HCT116 (cell line): ENCODE measurements at regions not wholly inside any gene's neighbourhood (a gene's known extent, or its start where the extent isn't known, plus 50 kb on each side); places are given as distances from the start of the nearest gene placed in this dataset.

ENCODE experiments used
- ATAC-seq: fragments of 200-7000 bp; cut with Tn5 transposase; 2 replicates; pipeline ENCODE4 v1.9.1; 2020; ENCODE audit warnings: mild to moderate bottlenecking, moderate library complexity
- BruUV-seq: library from RNA; stranded (reverse); fragments of 400-500 nt; replicated peaks from 2 replicates; lab custom pipeline; 2021; lab: Mats Ljungman, UMichigan
- CTCF ChIA-PET: fragments of 300-600 bp; sonication (Branson Sonifier 250); formaldehyde crosslinking; loops from one replicate; lab custom pipeline; 2021; ENCODE audit warnings: antibody characterized with exemption; lab: Charles Lee
- POLR2A ChIA-PET: fragments of 300-600, 350-600 bp; sonication (Branson Sonifier 250); formaldehyde crosslinking; loops from one replicate; lab custom pipeline; 2021; ENCODE audit warnings: antibody characterized with exemption; lab: Charles Lee
- RAD21 ChIA-PET, 2 experiments: fragments of 300-600 bp; sonication (Branson Sonifier 250); formaldehyde crosslinking; loops; one replicate each; lab custom pipeline; 2023; ENCODE audit warnings: low total read pairs in 2 of 2; ENCODE audit not compliant: uncharacterized antibody in 2 of 2, unreplicated experiment in 2 of 2, low non-redundant PET in 1 of 2; lab: Charles Lee
- DNase-seq: peaks from one replicate; pipeline ENCODE4 v3.0.0-alpha.2; 2010; ENCODE audit warnings: low read depth, low spot score
- H2AFZ ChIP-seq: fragments of 200-600 bp; shearing (Covaris generic), sonication (generic); 2 replicates; pipeline ENCODE4 v1.6.1; 2017; ENCODE audit warnings: low read depth, mixed run types, mixed read lengths, antibody characterized with exemption, low read length; ENCODE audit not compliant: poor library complexity, severe bottlenecking
- H3K27ac ChIP-seq: 2 replicates; pipeline ENCODE4 v1.5.1; 2012; ENCODE audit warnings: low read depth, low read length
- H3K27me3 ChIP-seq: fragments of 200-600 bp; sonication (generic); 2 replicates; pipeline ENCODE4 v1.6.1; 2016; ENCODE audit warnings: mixed run types, low read length, mixed read lengths; ENCODE audit not compliant: insufficient read depth
- H3K36me3 ChIP-seq, 2 experiments: fragments of 200-500 bp in 1 of 2; fragments of 200-600 bp in 1 of 2; sonication (Bioruptor generic) in 1 of 2; sonication (generic) in 1 of 2; 2 replicates each; pipeline versions ENCODE4 v1.5.1 to v1.6.1; 2014 to 2016; ENCODE audit warnings: low read length in 2 of 2, inconsistent platforms in 1 of 2, mixed read lengths in 1 of 2, mixed run types in 1 of 2; ENCODE audit not compliant: insufficient read depth in 2 of 2, control insufficient read depth in 1 of 2
- H3K4me1 ChIP-seq, 2 experiments: fragments of 200-600 bp in 1 of 2; sonication (generic) in 1 of 2; 2 replicates each; pipeline versions ENCODE4 v1.5.1 to v1.6.1; 2012 to 2017; ENCODE audit warnings: low read length in 2 of 2, inconsistent platforms in 1 of 2, mild to moderate bottlenecking in 1 of 2, mixed read lengths in 1 of 2, mixed run types in 1 of 2, moderate library complexity in 1 of 2; ENCODE audit not compliant: insufficient read depth in 2 of 2, control insufficient read depth in 1 of 2
- H3K4me2 ChIP-seq: fragments of 200-600 bp; sonication (generic); 2 replicates; pipeline ENCODE4 v1.6.1; 2017; ENCODE audit warnings: mixed run types, low read length, mixed read lengths
- H3K4me3 ChIP-seq, 2 experiments: fragments of 200-600 bp in 1 of 2; sonication (generic) in 1 of 2; replicated peaks in 1 of 2; 2 replicates each; pipeline ENCODE4 v1.5.1; 2011 to 2016; ENCODE audit warnings: low read length in 2 of 2, control low read depth in 1 of 2, low read depth in 1 of 2, mild to moderate bottlenecking in 1 of 2, mixed read lengths in 1 of 2, mixed run types in 1 of 2
- H3K79me2 ChIP-seq: fragments of 200-600 bp; sonication (generic); 2 replicates; pipeline ENCODE4 v1.6.1; 2017; ENCODE audit warnings: mild to moderate bottlenecking, mixed run types, low read length, moderate library complexity, mixed read lengths; ENCODE audit not compliant: insufficient read depth
- H3K9ac ChIP-seq: fragments of 200-600 bp; sonication (generic); 2 replicates; pipeline ENCODE4 v1.6.1; 2016; ENCODE audit warnings: low read length, mixed read lengths
- H3K9me2 ChIP-seq: fragments of 200-600 bp; sonication (generic), shearing (Covaris generic); 2 replicates; pipeline ENCODE4 v1.6.1; 2017; ENCODE audit warnings: mixed run types, mild to moderate bottlenecking, moderate library complexity; ENCODE audit not compliant: insufficient read depth
- H3K9me3 ChIP-seq, 2 experiments: fragments of 200-500 bp in 1 of 2; fragments of 200-600 bp in 1 of 2; sonication (Bioruptor generic) in 1 of 2; sonication (generic) in 1 of 2; 2 replicates each; pipeline ENCODE4 v1.6.1; 2014 to 2017; ENCODE audit warnings: low read length in 2 of 2, mixed read lengths in 2 of 2, inconsistent platforms in 1 of 2, low read depth in 1 of 2, mild to moderate bottlenecking in 1 of 2, mixed run types in 1 of 2, moderate library complexity in 1 of 2; ENCODE audit not compliant: control insufficient read depth in 1 of 2, insufficient read depth in 1 of 2
- H4K20me1 ChIP-seq: fragments of 200-600 bp; sonication (generic), shearing (Covaris generic); 2 replicates; pipeline ENCODE4 v1.6.1; 2017; ENCODE audit warnings: mixed run types, mild to moderate bottlenecking, moderate library complexity; ENCODE audit not compliant: insufficient read depth
- EZH2 ChIP-seq: fragments of 200-600 bp; sonication (generic); IDR thresholded peaks from 2 replicates; pipeline ENCODE4 v1.6.1; 2017; ENCODE audit warnings: antibody characterized with exemption, mixed run types
- ZNF274 ChIP-seq: fragments of 200-500 bp; sonication (Bioruptor generic); IDR thresholded peaks from 2 replicates; pipeline ENCODE4 v1.6.1; 2014; ENCODE audit warnings: mild to moderate bottlenecking, low read depth, low read length, inconsistent platforms
- intact Hi-C: fragments of 100-400 bp; cut with micrococcal nuclease; formaldehyde crosslinking; loops from 2 replicates; pipeline ENCODE4 v1.10.0; 2022

- CTCF ChIA-PET, result no interaction called here
- intact Hi-C loops, result no loop called here
- RAD21 ChIA-PET, result no interaction called here
These were observed 235.1 kb upstream of the DIO2 start for GRCh38 chr14:80446356-80446755.

DNA sequence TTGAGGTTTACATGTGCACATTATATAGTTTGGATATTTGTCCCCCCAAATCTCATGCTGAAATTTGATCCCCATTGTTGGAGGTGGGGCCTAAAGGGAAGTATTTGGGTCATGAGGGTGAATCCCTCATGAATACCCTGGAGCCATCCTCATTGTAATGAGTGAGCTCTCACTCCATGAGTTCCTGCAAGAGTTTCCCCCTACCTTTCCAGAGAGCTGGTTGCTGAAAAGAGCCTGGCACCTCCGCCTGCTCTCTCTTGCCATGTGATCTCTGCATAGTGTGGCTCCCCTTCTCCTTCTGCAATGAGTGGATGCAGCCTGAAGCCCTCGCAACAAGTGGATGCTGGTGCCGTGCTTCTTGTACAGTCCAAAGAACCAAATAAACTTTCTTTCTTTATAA is 234.3 kb upstream of the DIO2 start:
- Histone ChIP-seq H2AFZ (no peak overlapping the region), H3K4me1 (no peaks in the 10 kb centered on the region), H3K4me2 (no peak overlapping the region), H3K9me3 (no peaks in the 10 kb centered on the region), H3K27ac (no peak overlapping the region), H4K20me1 (no peaks in the 10 kb centered on the region), H3K79me2 (no peaks in the 10 kb centered on the region), H3K9me2 (no peaks in the 10 kb centered on the region), H3K9ac (no peak overlapping the region), H3K27me3 (no peaks in the 10 kb centered on the region), H3K4me3 (no peak overlapping the region), H3K36me3 (no peaks in the 10 kb centered on the region)
- ATAC-seq (no peak), DNase-seq (no peak)
- BruUV-seq, result no TSS peak
- CTCF ChIA-PET, result no interaction called here
- intact Hi-C loops, result no loop called here
- TF ChIP-seq ZNF274, result no peak
- RAD21 ChIA-PET, result no interaction called here
- POLR2A ChIA-PET, result no interaction called here

More at GRCh38 chr14:80446356-80446755, 235.1 kb upstream of the DIO2 start:
- ATAC-seq (no peak), DNase-seq (no peak)
- no peaks in the 10 kb centered on the region for H3K4me1 ChIP-seq
- H4K20me1 ChIP-seq, result no peaks in the 10 kb centered on the region
- H3K4me2 ChIP-seq, result no peak overlapping the region
- no peaks in the 10 kb centered on the region for H3K9me2 ChIP-seq
- no peak overlapping the region for H3K4me3 ChIP-seq
- no peak overlapping the region for H2AFZ ChIP-seq
- no peak overlapping the region for H3K9ac ChIP-seq
- BruUV-seq, result no TSS peak
- H3K9me3 ChIP-seq, result no peaks in the 10 kb centered on the region
- no peaks in the 10 kb centered on the region for H3K27me3 ChIP-seq
- no peak for TF ChIP-seq EZH2
- H3K27ac ChIP-seq, result no peak overlapping the region
- POLR2A ChIA-PET, result no interaction called here
- no peaks in the 10 kb centered on the region for H3K79me2 ChIP-seq
- no peaks in the 10 kb centered on the region for H3K36me3 ChIP-seq
